ENCODE measurements at regions not wholly inside any gene's neighbourhood (a gene's known extent, or its start where the extent isn't known, plus 50 kb on each side); places are given as distances from the start of the nearest gene placed in this dataset.

DNA sequence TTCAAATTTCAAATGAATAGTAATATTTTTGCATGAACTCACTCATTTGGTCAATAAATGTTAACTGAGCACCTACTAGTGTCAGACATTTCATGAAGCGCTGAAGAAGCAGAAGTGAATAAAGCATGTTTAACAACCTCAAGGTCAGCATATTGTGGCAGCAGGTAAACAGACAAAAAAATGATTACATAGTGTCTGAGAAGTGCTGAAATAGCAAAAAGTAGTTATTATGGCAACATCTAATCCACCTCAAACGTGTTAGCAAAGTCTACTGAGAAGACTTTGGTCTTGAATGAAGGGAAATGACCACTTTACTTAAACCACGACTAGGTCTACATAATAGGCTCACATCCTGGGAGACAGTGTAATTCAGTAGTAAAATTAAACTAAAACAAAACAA is 452.2 kb upstream of the LRATD1 start:
- no peak for TF ChIP-seq NFRKB (IDR thresholded peaks at IDR 0.05)
- no peak for TF ChIP-seq HDGF (IDR thresholded peaks at IDR 0.05; ENCODE audit: borderline replicate concordance)
- no peak for TF ChIP-seq BHLHE40 (IDR thresholded peaks at IDR 0.05; ENCODE audit: borderline replicate concordance)
- no peak for TF ChIP-seq L3MBTL2 (conservative IDR thresholded peaks at IDR 0.05)
- no peak for TF ChIP-seq ARNT (IDR thresholded peaks at IDR 0.05)
- TF ChIP-seq CTBP1 (IDR thresholded peaks at IDR 0.05; ENCODE audit: borderline replicate concordance): no peak
- no peak for TF ChIP-seq TARDBP (IDR thresholded peaks at IDR 0.05)
- TF ChIP-seq FOXM1 (IDR thresholded peaks at IDR 0.05; ENCODE audit: borderline replicate concordance): no peak
- TF ChIP-seq ELF4 (IDR thresholded peaks at IDR 0.05): no peak
- no peak for TF ChIP-seq SP1 (IDR thresholded peaks at IDR 0.05)
- no peak for TF ChIP-seq LEF1 (IDR thresholded peaks at IDR 0.05; ENCODE audit: borderline replicate concordance)
- TF ChIP-seq FOXK2 (IDR thresholded peaks at IDR 0.05): no peak
- TF ChIP-seq ZNF384 (IDR thresholded peaks at IDR 0.05): no peak
- TF ChIP-seq, protein P1, sequence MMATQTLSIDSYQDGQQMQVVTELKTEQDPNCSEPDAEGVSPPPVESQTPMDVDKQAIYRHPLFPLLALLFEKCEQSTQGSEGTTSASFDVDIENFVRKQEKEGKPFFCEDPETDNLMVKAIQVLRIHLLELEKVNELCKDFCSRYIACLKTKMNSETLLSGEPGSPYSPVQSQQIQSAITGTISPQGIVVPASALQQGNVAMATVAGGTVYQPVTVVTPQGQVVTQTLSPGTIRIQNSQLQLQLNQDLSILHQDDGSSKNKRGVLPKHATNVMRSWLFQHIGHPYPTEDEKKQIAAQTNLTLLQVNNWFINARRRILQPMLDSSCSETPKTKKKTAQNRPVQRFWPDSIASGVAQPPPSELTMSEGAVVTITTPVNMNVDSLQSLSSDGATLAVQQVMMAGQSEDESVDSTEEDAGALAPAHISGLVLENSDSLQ (IDR thresholded peaks at IDR 0.05): no peak
- TF ChIP-seq FOXA1 (IDR thresholded peaks at IDR 0.05): no peak
- TF ChIP-seq SUZ12 (IDR thresholded peaks at IDR 0.05): no peak
- CTCF ChIA-PET: no interaction called here
- POLR2A ChIA-PET: no interaction called here
- DNase-seq (ENCODE audit: extremely low spot score): no peak

DNA sequence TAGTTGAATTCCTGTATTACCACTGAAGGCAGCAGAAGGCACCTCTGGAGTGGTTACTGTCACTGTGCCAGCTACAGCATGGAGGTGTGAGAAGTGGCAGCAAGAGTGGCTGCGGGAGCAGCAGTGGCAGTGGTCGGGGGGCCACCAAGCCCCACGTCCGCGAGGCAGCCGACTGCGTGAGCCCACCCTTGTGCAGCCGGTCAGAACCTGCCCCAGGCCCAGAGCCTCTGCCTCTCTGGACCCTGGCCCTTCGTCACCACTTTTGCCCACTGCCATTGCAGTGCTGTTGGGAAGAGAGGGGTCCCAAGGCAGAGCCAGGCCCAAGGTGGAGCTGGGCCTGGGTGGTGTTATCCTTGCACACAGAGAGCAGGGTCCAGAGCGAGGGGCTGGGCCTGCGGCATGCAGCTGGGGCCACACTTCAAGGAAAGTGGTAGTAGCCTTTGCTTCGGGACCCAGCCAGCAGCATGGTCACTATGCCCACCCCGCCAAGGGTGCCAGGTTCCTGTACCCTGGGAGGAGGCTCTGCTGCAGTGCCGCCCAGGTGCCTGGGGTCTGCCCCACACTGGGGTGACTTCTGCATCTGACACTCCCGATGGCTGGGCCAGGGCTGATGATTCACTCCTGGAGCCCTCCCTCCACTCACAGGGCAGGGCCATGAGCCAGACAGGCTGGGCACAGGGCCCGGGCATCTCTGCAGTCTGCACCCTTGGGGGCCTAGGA is 450.1 kb upstream of the LRATD1 start:
- POLR2A ChIA-PET: no interaction called here
- DNase-seq (ENCODE audit: extremely low spot score): no peak
- CTCF ChIA-PET: no interaction called here
- no peak for TF ChIP-seq LEF1 (IDR thresholded peaks at IDR 0.05; ENCODE audit: borderline replicate concordance)
- no peak for TF ChIP-seq BHLHE40 (IDR thresholded peaks at IDR 0.05; ENCODE audit: borderline replicate concordance)
- no peak for TF ChIP-seq NFRKB (IDR thresholded peaks at IDR 0.05)
- no peak for TF ChIP-seq ARNT (IDR thresholded peaks at IDR 0.05)
- no peak for TF ChIP-seq FOXM1 (IDR thresholded peaks at IDR 0.05; ENCODE audit: borderline replicate concordance)
- TF ChIP-seq ELF4 (IDR thresholded peaks at IDR 0.05): no peak
- TF ChIP-seq ZNF384 (IDR thresholded peaks at IDR 0.05): no peak
- TF ChIP-seq HDGF (IDR thresholded peaks at IDR 0.05; ENCODE audit: borderline replicate concordance): no peak
- no peak for TF ChIP-seq CTBP1 (IDR thresholded peaks at IDR 0.05; ENCODE audit: borderline replicate concordance)
- TF ChIP-seq FOXA1 (IDR thresholded peaks at IDR 0.05): no peak
- TF ChIP-seq TARDBP (IDR thresholded peaks at IDR 0.05): no peak
- no peak for TF ChIP-seq L3MBTL2 (conservative IDR thresholded peaks at IDR 0.05)
- TF ChIP-seq, protein P1 (IDR thresholded peaks at IDR 0.05): no peak
- TF ChIP-seq FOXK2 (IDR thresholded peaks at IDR 0.05): no peak
- TF ChIP-seq SUZ12 (IDR thresholded peaks at IDR 0.05): no peak
- TF ChIP-seq SP1 (IDR thresholded peaks at IDR 0.05): no peak

DNA sequence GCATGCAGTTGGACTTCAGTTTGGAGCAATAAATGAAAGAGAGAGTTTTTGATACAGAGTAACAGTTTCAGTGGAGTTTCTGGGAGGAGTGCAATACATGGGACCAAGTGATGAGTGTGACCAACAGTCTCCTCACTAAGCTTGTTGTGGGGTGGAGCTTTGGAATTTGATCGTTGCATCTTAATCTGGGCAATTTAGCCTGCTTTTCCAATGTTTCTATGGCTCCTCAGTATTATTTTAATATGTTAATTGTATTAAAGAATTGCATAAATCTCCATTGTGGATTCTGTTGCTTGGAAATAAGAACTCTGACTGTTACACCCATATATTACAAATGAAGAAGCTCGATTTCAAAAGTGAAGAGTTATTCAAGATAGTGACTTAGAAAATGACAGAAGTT is 446.6 kb upstream of the LRATD1 start:
- ChIA-PET POLR2A (no interaction called here), CTCF (no interaction called here)
- TF ChIP-seq SP1 (IDR thresholded peaks at IDR 0.05) (no peak), TARDBP (IDR thresholded peaks at IDR 0.05) (no peak), ARNT (IDR thresholded peaks at IDR 0.05) (no peak), ZNF384 (IDR thresholded peaks at IDR 0.05) (no peak), FOXA1 (IDR thresholded peaks at IDR 0.05) (no peak), ELF4 (IDR thresholded peaks at IDR 0.05) (no peak), LEF1 (IDR thresholded peaks at IDR 0.05; ENCODE audit: borderline replicate concordance) (no peak), CTBP1 (IDR thresholded peaks at IDR 0.05; ENCODE audit: borderline replicate concordance) (no peak), HDGF (IDR thresholded peaks at IDR 0.05; ENCODE audit: borderline replicate concordance) (no peak), NFRKB (IDR thresholded peaks at IDR 0.05) (no peak), FOXK2 (IDR thresholded peaks at IDR 0.05) (no peak)
- TF ChIP-seq, protein P1 (IDR thresholded peaks at IDR 0.05): no peak
- DNase-seq (ENCODE audit: extremely low spot score): no peak

DNA sequence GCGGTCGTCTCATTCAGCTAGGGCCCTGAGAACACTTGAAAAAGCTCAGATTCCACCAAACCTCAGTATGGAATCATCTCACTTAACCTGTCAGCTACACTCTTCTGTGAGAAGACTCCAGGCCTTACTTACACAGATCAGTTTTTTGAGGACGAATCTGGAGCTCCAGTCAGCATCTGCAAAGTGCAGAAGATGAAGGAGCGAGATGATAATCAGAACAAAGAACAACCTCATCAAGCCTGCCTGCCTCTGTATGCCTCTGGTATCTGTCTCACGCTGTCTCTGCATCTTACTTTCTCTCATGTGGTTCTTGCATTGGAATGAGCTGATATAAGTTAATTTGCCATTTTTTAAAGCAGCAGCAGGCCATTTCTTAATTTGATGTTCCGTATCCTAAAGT is 444.1 kb upstream of the LRATD1 start:
- TF ChIP-seq NFRKB (IDR thresholded peaks at IDR 0.05) (no peak), FOXK2 (IDR thresholded peaks at IDR 0.05) (no peak), SUZ12 (IDR thresholded peaks at IDR 0.05) (no peak), ELF4 (IDR thresholded peaks at IDR 0.05) (no peak), ZNF384 (IDR thresholded peaks at IDR 0.05) (no peak), LEF1 (IDR thresholded peaks at IDR 0.05; ENCODE audit: borderline replicate concordance) (no peak), CTBP1 (IDR thresholded peaks at IDR 0.05; ENCODE audit: borderline replicate concordance) (no peak)
- TF ChIP-seq, protein P1 (IDR thresholded peaks at IDR 0.05): no peak
- no peak for DNase-seq (ENCODE audit: extremely low spot score)
- POLR2A ChIA-PET: no interaction called here
- CTCF ChIA-PET: no interaction called here

DNA sequence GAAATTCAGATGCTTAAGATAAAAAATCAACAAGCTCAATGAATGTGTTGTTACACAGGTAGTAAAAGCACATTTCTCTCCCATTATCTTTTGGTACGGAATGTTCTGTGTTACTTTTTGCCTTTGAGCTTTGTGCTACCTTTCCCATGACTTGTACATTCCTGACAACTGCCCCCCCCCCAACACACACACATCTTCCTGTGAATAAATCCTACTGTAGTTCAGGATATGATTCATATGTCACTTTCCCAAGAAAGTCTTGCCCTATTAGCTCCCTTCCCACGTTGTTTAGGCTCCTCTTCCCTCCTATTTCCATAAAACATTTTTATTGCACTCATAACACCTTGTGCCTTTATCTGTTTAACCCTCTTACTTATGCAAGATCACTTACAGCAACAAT is 442.6 kb upstream of the LRATD1 start:
- ChIA-PET CTCF (interaction anchor here (0.6 kb wide), 1 partner anchor 16 kb away, joined by 3 read pairs; no protein-coding TSS in a partner anchor), POLR2A (no interaction called here)
- no peak for DNase-seq (ENCODE audit: extremely low spot score)
- TF ChIP-seq FOXK2 (IDR thresholded peaks at IDR 0.05): no peak
- no peak for TF ChIP-seq ZNF384 (IDR thresholded peaks at IDR 0.05)
- TF ChIP-seq FOXA1 (IDR thresholded peaks at IDR 0.05): no peak
- no peak for TF ChIP-seq ELF4 (IDR thresholded peaks at IDR 0.05)
- no peak for TF ChIP-seq BHLHE40 (IDR thresholded peaks at IDR 0.05; ENCODE audit: borderline replicate concordance)
- no peak for TF ChIP-seq CTBP1 (IDR thresholded peaks at IDR 0.05; ENCODE audit: borderline replicate concordance)
- no peak for TF ChIP-seq L3MBTL2 (conservative IDR thresholded peaks at IDR 0.05)
- no peak for TF ChIP-seq TARDBP (IDR thresholded peaks at IDR 0.05)
- TF ChIP-seq HDGF (IDR thresholded peaks at IDR 0.05; ENCODE audit: borderline replicate concordance): no peak

All from HEK293T (cell line).